Liver (tissue), 3 donors: ENCODE measurements at regions not wholly inside any gene's neighbourhood (a gene's known extent, or its start where the extent isn't known, plus 50 kb on each side); places are given as distances from the start of the nearest gene placed in this dataset.

ENCODE experiments used
- EGR1 ChIP-seq, 2 donors: IDR thresholded peaks; 2 replicates each; pipeline ENCODE4 v1.6.1; 2016 to 2018; ENCODE audit warnings: antibody characterized with exemption in 2 of 2, low read depth in 2 of 2
- RAD21 ChIP-seq, 2 donors: IDR thresholded peaks; 2 replicates each; pipeline ENCODE4 v1.6.1; 2016; ENCODE audit warnings: antibody characterized with exemption in 2 of 2, mild to moderate bottlenecking in 2 of 2
- TF ChIP-seq, protein P1 (sequence below): fragments of 150-350 bp; IDR thresholded peaks from 2 replicates; pipeline ENCODE4 v1.5.1; 2017; ENCODE audit warnings: improper control_type of control experiment, low read depth, low read length; ENCODE audit not compliant: missing input control
- TF ChIP-seq, protein P2 (sequence below): IDR thresholded peaks from 2 replicates; pipeline ENCODE4 v1.6.1; 2016; ENCODE audit warnings: antibody characterized with exemption, mild to moderate bottlenecking
- donor health status: healthy.
- donor health status: healthy.

DNA sequence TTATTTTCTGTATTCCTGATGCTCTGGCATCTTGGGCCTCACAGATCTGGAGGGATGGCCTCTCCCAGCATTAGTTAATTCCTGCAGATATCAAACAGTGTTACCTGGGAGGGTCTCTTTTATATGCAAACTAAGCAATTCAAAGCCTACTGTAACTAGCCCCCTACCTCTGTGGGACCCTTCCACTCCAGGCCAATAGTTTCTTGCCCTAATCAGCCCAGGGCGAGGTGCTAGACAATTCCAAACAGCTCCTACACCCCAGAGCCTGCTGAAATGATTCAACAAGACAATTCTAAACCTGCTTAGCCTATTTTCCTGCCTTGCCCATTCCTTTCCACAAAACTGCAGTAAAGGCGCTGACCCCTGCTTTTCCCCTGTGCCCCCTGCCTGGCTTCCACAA lies 106.6 kb upstream of the IGSF10 start:
- TF ChIP-seq, protein P1, sequence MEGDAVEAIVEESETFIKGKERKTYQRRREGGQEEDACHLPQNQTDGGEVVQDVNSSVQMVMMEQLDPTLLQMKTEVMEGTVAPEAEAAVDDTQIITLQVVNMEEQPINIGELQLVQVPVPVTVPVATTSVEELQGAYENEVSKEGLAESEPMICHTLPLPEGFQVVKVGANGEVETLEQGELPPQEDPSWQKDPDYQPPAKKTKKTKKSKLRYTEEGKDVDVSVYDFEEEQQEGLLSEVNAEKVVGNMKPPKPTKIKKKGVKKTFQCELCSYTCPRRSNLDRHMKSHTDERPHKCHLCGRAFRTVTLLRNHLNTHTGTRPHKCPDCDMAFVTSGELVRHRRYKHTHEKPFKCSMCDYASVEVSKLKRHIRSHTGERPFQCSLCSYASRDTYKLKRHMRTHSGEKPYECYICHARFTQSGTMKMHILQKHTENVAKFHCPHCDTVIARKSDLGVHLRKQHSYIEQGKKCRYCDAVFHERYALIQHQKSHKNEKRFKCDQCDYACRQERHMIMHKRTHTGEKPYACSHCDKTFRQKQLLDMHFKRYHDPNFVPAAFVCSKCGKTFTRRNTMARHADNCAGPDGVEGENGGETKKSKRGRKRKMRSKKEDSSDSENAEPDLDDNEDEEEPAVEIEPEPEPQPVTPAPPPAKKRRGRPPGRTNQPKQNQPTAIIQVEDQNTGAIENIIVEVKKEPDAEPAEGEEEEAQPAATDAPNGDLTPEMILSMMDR = no peak
- TF ChIP-seq RAD21 (IDR thresholded peaks at IDR 0.05) (no peak), EGR1 (IDR thresholded peaks at IDR 0.05; ENCODE audit: low read depth in 2 of 2) (no peak)
- TF ChIP-seq, protein P2, sequence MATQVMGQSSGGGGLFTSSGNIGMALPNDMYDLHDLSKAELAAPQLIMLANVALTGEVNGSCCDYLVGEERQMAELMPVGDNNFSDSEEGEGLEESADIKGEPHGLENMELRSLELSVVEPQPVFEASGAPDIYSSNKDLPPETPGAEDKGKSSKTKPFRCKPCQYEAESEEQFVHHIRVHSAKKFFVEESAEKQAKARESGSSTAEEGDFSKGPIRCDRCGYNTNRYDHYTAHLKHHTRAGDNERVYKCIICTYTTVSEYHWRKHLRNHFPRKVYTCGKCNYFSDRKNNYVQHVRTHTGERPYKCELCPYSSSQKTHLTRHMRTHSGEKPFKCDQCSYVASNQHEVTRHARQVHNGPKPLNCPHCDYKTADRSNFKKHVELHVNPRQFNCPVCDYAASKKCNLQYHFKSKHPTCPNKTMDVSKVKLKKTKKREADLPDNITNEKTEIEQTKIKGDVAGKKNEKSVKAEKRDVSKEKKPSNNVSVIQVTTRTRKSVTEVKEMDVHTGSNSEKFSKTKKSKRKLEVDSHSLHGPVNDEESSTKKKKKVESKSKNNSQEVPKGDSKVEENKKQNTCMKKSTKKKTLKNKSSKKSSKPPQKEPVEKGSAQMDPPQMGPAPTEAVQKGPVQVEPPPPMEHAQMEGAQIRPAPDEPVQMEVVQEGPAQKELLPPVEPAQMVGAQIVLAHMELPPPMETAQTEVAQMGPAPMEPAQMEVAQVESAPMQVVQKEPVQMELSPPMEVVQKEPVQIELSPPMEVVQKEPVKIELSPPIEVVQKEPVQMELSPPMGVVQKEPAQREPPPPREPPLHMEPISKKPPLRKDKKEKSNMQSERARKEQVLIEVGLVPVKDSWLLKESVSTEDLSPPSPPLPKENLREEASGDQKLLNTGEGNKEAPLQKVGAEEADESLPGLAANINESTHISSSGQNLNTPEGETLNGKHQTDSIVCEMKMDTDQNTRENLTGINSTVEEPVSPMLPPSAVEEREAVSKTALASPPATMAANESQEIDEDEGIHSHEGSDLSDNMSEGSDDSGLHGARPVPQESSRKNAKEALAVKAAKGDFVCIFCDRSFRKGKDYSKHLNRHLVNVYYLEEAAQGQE = no peak
